ENCODE measurements at regions not wholly inside any gene's neighbourhood (a gene's known extent, or its start where the extent isn't known, plus 50 kb on each side); places are given as distances from the start of the nearest gene placed in this dataset.
"Not testable (repeated sequence)": the region's sequence is repeated elsewhere in the genome, so short reads cannot be mapped to it uniquely, and the experiment has no call there.

GRCh38 chr16:88150456-88151128, 199.4 kb downstream of the BANP start:
- H3K27ac ChIP-seq (ENCODE audit: low read depth, low read length); H3K4me3 ChIP-seq (ENCODE audit: low read length); H3K9me3 Mint-ChIP-seq; H3K4me1 Mint-ChIP-seq; DNase-seq; H3K27ac Mint-ChIP-seq; CTCF ChIA-PET; H3K36me3 Mint-ChIP-seq; H3K9me3 ChIP-seq (ENCODE audit: low read length); POLR2A ChIA-PET; H3K4me1 ChIP-seq (ENCODE audit: insufficient read depth, low read length); H3K27me3 Mint-ChIP-seq; H3K36me3 ChIP-seq (ENCODE audit: insufficient read depth, low read length); H3K27me3 ChIP-seq (ENCODE audit: insufficient read depth, low read length, poor library complexity, severe bottlenecking); H3K4me3 Mint-ChIP-seq: not testable (repeated sequence)

- H3K27ac Mint-ChIP-seq; CTCF ChIA-PET; H3K4me3 ChIP-seq (ENCODE audit: low read length); H3K36me3 Mint-ChIP-seq; H3K4me1 Mint-ChIP-seq; H3K36me3 ChIP-seq (ENCODE audit: insufficient read depth, low read length); POLR2A ChIA-PET; H3K27ac ChIP-seq (ENCODE audit: low read depth, low read length); H3K9me3 ChIP-seq (ENCODE audit: low read length); DNase-seq; H3K9me3 Mint-ChIP-seq; H3K4me1 ChIP-seq (ENCODE audit: insufficient read depth, low read length); H3K4me3 Mint-ChIP-seq; H3K27me3 ChIP-seq (ENCODE audit: insufficient read depth, low read length, poor library complexity, severe bottlenecking): not testable (repeated sequence)
- peaks cover 0 to 11% of the 10 kb centered on the region in 2 donors for H3K27me3 Mint-ChIP-seq
Observed at GRCh38 chr16:88151129-88151499, 199.9 kb downstream of the BANP start.

GRCh38 chr16:88151859-88152843, 200.9 kb downstream of the BANP start:
- POLR2A ChIA-PET; H3K9me3 ChIP-seq (ENCODE audit: low read length); H3K4me1 Mint-ChIP-seq; H3K27ac ChIP-seq (ENCODE audit: low read depth, low read length); CTCF ChIA-PET; H3K4me3 ChIP-seq (ENCODE audit: low read length); H3K4me1 ChIP-seq (ENCODE audit: insufficient read depth, low read length); H3K27ac Mint-ChIP-seq; H3K36me3 Mint-ChIP-seq; H3K27me3 ChIP-seq (ENCODE audit: insufficient read depth, low read length, poor library complexity, severe bottlenecking); H3K4me3 Mint-ChIP-seq; H3K36me3 ChIP-seq (ENCODE audit: insufficient read depth, low read length); DNase-seq; H3K9me3 Mint-ChIP-seq: not testable (repeated sequence)
- peaks cover 0 to 14% of the 10 kb centered on the region in 2 donors for H3K27me3 Mint-ChIP-seq

- POLR2A ChIA-PET; H3K27me3 ChIP-seq (ENCODE audit: insufficient read depth, low read length, poor library complexity, severe bottlenecking); DNase-seq; H3K9me3 Mint-ChIP-seq; H3K27ac ChIP-seq (ENCODE audit: low read depth, low read length); H3K36me3 Mint-ChIP-seq; CTCF ChIA-PET; H3K4me1 ChIP-seq (ENCODE audit: insufficient read depth, low read length); H3K36me3 ChIP-seq (ENCODE audit: insufficient read depth, low read length); H3K27ac Mint-ChIP-seq; H3K9me3 ChIP-seq (ENCODE audit: low read length); H3K4me1 Mint-ChIP-seq; H3K4me3 ChIP-seq (ENCODE audit: low read length); H3K4me3 Mint-ChIP-seq: not testable (repeated sequence)
- peaks cover 0 to 14% of the 10 kb centered on the region in 2 donors for H3K27me3 Mint-ChIP-seq
Observed at GRCh38 chr16:88152879-88153278, 201.6 kb downstream of the BANP start.

- CTCF ChIA-PET; H3K9me3 Mint-ChIP-seq; POLR2A ChIA-PET; H3K9me3 ChIP-seq (ENCODE audit: low read length); H3K27ac ChIP-seq (ENCODE audit: low read depth, low read length); H3K4me1 ChIP-seq (ENCODE audit: insufficient read depth, low read length); H3K4me3 Mint-ChIP-seq; DNase-seq; H3K4me1 Mint-ChIP-seq; H3K4me3 ChIP-seq (ENCODE audit: low read length); H3K36me3 Mint-ChIP-seq; H3K36me3 ChIP-seq (ENCODE audit: insufficient read depth, low read length); H3K27ac Mint-ChIP-seq; H3K27me3 ChIP-seq (ENCODE audit: insufficient read depth, low read length, poor library complexity, severe bottlenecking): not testable (repeated sequence)
- peaks cover 0 to 14% of the 10 kb centered on the region in 2 donors for H3K27me3 Mint-ChIP-seq
Observed at GRCh38 chr16:88153516-88153915, 202.3 kb downstream of the BANP start.

- DNase-seq; H3K27ac ChIP-seq (ENCODE audit: low read depth, low read length); H3K4me1 ChIP-seq (ENCODE audit: insufficient read depth, low read length); H3K27me3 ChIP-seq (ENCODE audit: insufficient read depth, low read length, poor library complexity, severe bottlenecking); H3K9me3 Mint-ChIP-seq; H3K4me1 Mint-ChIP-seq; H3K4me3 ChIP-seq (ENCODE audit: low read length); CTCF ChIA-PET; H3K9me3 ChIP-seq (ENCODE audit: low read length); H3K36me3 ChIP-seq (ENCODE audit: insufficient read depth, low read length); POLR2A ChIA-PET; H3K27ac Mint-ChIP-seq; H3K36me3 Mint-ChIP-seq; H3K4me3 Mint-ChIP-seq: not testable (repeated sequence)
- peaks cover 6 to 19% of the 10 kb centered on the region in 2 donors for H3K27me3 Mint-ChIP-seq
Observed at GRCh38 chr16:88154886-88155285, 203.7 kb downstream of the BANP start.

GRCh38 chr16:88155681-88156080, 204.4 kb downstream of the BANP start:
- H3K36me3 ChIP-seq (ENCODE audit: insufficient read depth, low read length); CTCF ChIA-PET; H3K4me3 ChIP-seq (ENCODE audit: low read length); H3K27ac Mint-ChIP-seq; DNase-seq; H3K4me3 Mint-ChIP-seq; H3K36me3 Mint-ChIP-seq; H3K4me1 Mint-ChIP-seq; H3K27me3 ChIP-seq (ENCODE audit: insufficient read depth, low read length, poor library complexity, severe bottlenecking); H3K9me3 ChIP-seq (ENCODE audit: low read length); H3K4me1 ChIP-seq (ENCODE audit: insufficient read depth, low read length); H3K27ac ChIP-seq (ENCODE audit: low read depth, low read length); POLR2A ChIA-PET; H3K9me3 Mint-ChIP-seq: not testable (repeated sequence)
- peaks cover 6 to 19% of the 10 kb centered on the region in 2 donors for H3K27me3 Mint-ChIP-seq

GRCh38 chr16:88156640-88157283, 205.5 kb downstream of the BANP start:
- H3K4me1 Mint-ChIP-seq; H3K27ac ChIP-seq (ENCODE audit: low read depth, low read length); H3K9me3 Mint-ChIP-seq; H3K4me3 ChIP-seq (ENCODE audit: low read length); DNase-seq; H3K4me1 ChIP-seq (ENCODE audit: insufficient read depth, low read length); POLR2A ChIA-PET; H3K36me3 Mint-ChIP-seq; H3K27me3 ChIP-seq (ENCODE audit: insufficient read depth, low read length, poor library complexity, severe bottlenecking); CTCF ChIA-PET; H3K9me3 ChIP-seq (ENCODE audit: low read length); H3K27ac Mint-ChIP-seq; H3K4me3 Mint-ChIP-seq; H3K36me3 ChIP-seq (ENCODE audit: insufficient read depth, low read length): not testable (repeated sequence)
- peaks cover 6 to 17% of the 10 kb centered on the region in 2 donors for H3K27me3 Mint-ChIP-seq
